ENCODE measurements at regions not wholly inside any gene's neighbourhood (a gene's known extent, or its start where the extent isn't known, plus 50 kb on each side); places are given as distances from the start of the nearest gene placed in this dataset.

DNA sequence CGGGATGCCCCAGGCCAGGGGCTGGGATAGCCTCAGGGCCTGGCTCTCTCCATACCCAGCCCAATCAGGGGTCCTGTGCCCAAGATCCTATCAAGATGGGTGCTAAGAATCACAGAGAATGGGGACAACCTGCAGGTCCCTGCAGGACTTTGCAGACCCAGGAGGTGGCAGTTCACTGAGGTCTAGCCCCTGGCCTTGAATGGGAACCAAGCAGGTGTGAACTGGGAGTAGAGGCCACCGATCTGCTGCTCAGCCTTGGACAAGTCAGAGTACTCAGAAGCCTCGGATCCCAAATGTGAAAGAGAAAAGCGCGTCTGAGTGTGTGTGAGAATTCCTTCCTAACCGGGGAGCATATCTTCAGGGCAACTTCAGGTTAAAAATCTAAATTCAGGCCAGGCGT lies 76.2 kb downstream of the ARL6IP4 start:
- Histone ChIP-seq H3K27me3 (ENCODE audit: control insufficient read depth, insufficient read depth, low read length) (no peaks in the 10 kb centered on the region), H3K4me3 (ENCODE audit: low read depth, low read length) (no peak overlapping the region), H3K36me3 (ENCODE audit: control insufficient read depth, insufficient read depth, low read length) (no peaks in the 10 kb centered on the region)
- TF ChIP-seq, protein P1, sequence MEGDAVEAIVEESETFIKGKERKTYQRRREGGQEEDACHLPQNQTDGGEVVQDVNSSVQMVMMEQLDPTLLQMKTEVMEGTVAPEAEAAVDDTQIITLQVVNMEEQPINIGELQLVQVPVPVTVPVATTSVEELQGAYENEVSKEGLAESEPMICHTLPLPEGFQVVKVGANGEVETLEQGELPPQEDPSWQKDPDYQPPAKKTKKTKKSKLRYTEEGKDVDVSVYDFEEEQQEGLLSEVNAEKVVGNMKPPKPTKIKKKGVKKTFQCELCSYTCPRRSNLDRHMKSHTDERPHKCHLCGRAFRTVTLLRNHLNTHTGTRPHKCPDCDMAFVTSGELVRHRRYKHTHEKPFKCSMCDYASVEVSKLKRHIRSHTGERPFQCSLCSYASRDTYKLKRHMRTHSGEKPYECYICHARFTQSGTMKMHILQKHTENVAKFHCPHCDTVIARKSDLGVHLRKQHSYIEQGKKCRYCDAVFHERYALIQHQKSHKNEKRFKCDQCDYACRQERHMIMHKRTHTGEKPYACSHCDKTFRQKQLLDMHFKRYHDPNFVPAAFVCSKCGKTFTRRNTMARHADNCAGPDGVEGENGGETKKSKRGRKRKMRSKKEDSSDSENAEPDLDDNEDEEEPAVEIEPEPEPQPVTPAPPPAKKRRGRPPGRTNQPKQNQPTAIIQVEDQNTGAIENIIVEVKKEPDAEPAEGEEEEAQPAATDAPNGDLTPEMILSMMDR (IDR thresholded peaks at IDR 0.05; ENCODE audit: insufficient read depth, low read length, severe bottlenecking) = no peak
- FAIRE-seq (no peak), DNase-seq (ENCODE audit: low read depth) (no peak)

- no peak for FAIRE-seq
- Histone ChIP-seq H3K4me3 (ENCODE audit: low read depth, low read length) (no peak overlapping the region), H3K27me3 (ENCODE audit: control insufficient read depth, insufficient read depth, low read length) (no peaks in the 10 kb centered on the region), H3K36me3 (ENCODE audit: control insufficient read depth, insufficient read depth, low read length) (no peaks in the 10 kb centered on the region)
- TF ChIP-seq, protein P1 (IDR thresholded peaks at IDR 0.05; ENCODE audit: insufficient read depth, low read length, severe bottlenecking) = no peak
- no peak for DNase-seq (ENCODE audit: low read depth)
Measured at GRCh38 chr12:123056053-123056452, 75.6 kb downstream of the ARL6IP4 start.

GRCh38 chr12:123055281-123055766 lies 74.8 kb downstream of the ARL6IP4 start:
- no peak for FAIRE-seq
- no peaks in the 10 kb centered on the region for H3K27me3 ChIP-seq (ENCODE audit: control insufficient read depth, insufficient read depth, low read length)
- no peaks in the 10 kb centered on the region for H3K36me3 ChIP-seq (ENCODE audit: control insufficient read depth, insufficient read depth, low read length)
- H3K4me3 ChIP-seq (ENCODE audit: low read depth, low read length) = no peak overlapping the region
- TF ChIP-seq, protein P1 (IDR thresholded peaks at IDR 0.05; ENCODE audit: insufficient read depth, low read length, severe bottlenecking) = no peak
- no peak for DNase-seq (ENCODE audit: low read depth)

GRCh38 chr12:123054371-123054770 lies 73.9 kb downstream of the ARL6IP4 start:
- FAIRE-seq (no peak), DNase-seq (ENCODE audit: low read depth) (no peak)
- TF ChIP-seq, protein P1 (IDR thresholded peaks at IDR 0.05; ENCODE audit: insufficient read depth, low read length, severe bottlenecking) = no peak
- no peak overlapping the region for H3K4me3 ChIP-seq (ENCODE audit: low read depth, low read length)
- H3K27me3 ChIP-seq (ENCODE audit: control insufficient read depth, insufficient read depth, low read length) = no peaks in the 10 kb centered on the region
- H3K36me3 ChIP-seq (ENCODE audit: control insufficient read depth, insufficient read depth, low read length) = no peaks in the 10 kb centered on the region

DNA sequence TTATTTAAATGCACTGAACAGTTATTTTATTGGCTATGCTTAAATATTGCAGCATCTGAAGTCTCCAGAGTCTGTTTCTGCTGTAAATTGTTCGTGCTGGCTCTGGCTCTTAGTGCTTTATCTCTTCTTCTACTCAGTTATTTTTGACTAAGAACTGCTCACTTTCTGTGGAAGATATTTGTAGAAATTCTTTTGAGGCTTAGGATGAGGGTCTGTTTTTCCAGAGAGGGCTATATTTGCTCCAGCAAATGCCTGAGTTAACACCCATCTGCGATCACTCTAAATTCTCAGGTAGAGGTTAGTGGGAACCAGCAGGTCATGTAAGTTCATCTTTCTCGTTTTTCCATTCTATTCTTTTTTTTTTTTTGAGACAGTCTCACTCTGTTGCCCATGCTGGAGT lies 71.1 kb downstream of the ARL6IP4 start:
- FAIRE-seq (no peak), DNase-seq (ENCODE audit: low read depth) (no peak)
- H3K4me3 ChIP-seq (ENCODE audit: low read depth, low read length) = no peak overlapping the region
- no peaks in the 10 kb centered on the region for H3K27me3 ChIP-seq (ENCODE audit: control insufficient read depth, insufficient read depth, low read length)
- TF ChIP-seq, protein P1 (IDR thresholded peaks at IDR 0.05; ENCODE audit: insufficient read depth, low read length, severe bottlenecking) = no peak
- no peaks in the 10 kb centered on the region for H3K36me3 ChIP-seq (ENCODE audit: control insufficient read depth, insufficient read depth, low read length)

GRCh38 chr12:123050913-123051312 lies 70.4 kb downstream of the ARL6IP4 start:
- no peaks in the 10 kb centered on the region for H3K27me3 ChIP-seq (ENCODE audit: control insufficient read depth, insufficient read depth, low read length)

More at GRCh38 chr12:123050913-123051312, 70.4 kb downstream of the ARL6IP4 start:
- no peak overlapping the region for H3K4me3 ChIP-seq (ENCODE audit: low read depth, low read length)
- DNase-seq (ENCODE audit: low read depth) (no peak), FAIRE-seq (no peak)
- TF ChIP-seq, protein P1 (IDR thresholded peaks at IDR 0.05; ENCODE audit: insufficient read depth, low read length, severe bottlenecking) = no peak
- H3K36me3 ChIP-seq (ENCODE audit: control insufficient read depth, insufficient read depth, low read length) = no peaks in the 10 kb centered on the region

All from bronchial epithelial cell (primary cell).